ENCODE measurements at regions not wholly inside any gene's neighbourhood (a gene's known extent, or its start where the extent isn't known, plus 50 kb on each side); places are given as distances from the start of the nearest gene placed in this dataset.

GRCh38 chr18:53644799-53645471 lies 579.5 kb downstream of the MBD2 start (continued):
- TF ChIP-seq MNT (IDR thresholded peaks at IDR 0.05), result no peak
- TF ChIP-seq ZMAT3 (CRISPR knock-in tag; conservative IDR thresholded peaks at IDR 0.05), result no peak
- TF ChIP-seq ASH2L (IDR thresholded peaks at IDR 0.05; ENCODE audit: insufficient read length, low read depth, low read length), result no peak
- TF ChIP-seq ZNF709 (CRISPR knock-in tag; IDR thresholded peaks at IDR 0.05), result no peak
- TF ChIP-seq ZC3H13 (CRISPR knock-in tag; IDR thresholded peaks at IDR 0.05), result no peak
- TF ChIP-seq ZGPAT (CRISPR knock-in tag; IDR thresholded peaks at IDR 0.05), result no peak
- TF ChIP-seq ZNF562 (CRISPR knock-in tag; IDR thresholded peaks at IDR 0.05; ENCODE audit: borderline replicate concordance), result no peak
- no peak for TF ChIP-seq HOXA3 (CRISPR knock-in tag; IDR thresholded peaks at IDR 0.05)

- Histone ChIP-seq H2AFZ (ENCODE audit: low read length) (no peak overlapping the region), H3K79me2 (ENCODE audit: insufficient read depth, low read length) (no peaks in the 10 kb centered on the region), H3K9me3 (ENCODE audit: low read length) (peaks cover 7% of the 10 kb centered on the region; the same call in 1 of the 2 replicates), H3K4me2 (ENCODE audit: low read depth, low read length) (no peak overlapping the region), H3K4me1 (ENCODE audit: insufficient read depth, low read length) (no peaks in the 10 kb centered on the region), H4K20me1 (ENCODE audit: insufficient read depth, low read length) (no peaks in the 10 kb centered on the region), H3K27me3 (ENCODE audit: control insufficient read depth in 1 of 2, insufficient read depth in 2 of 2, low read length in 2 of 2) (no peaks in the 10 kb centered on the region), H3K4me3 (replicated peaks in 1 of 3; ENCODE audit: insufficient read depth in 1 of 3, low read depth in 2 of 3, low read length in 3 of 3) (no peak overlapping the region), H3K36me3 (replicated peaks in 1 of 2; ENCODE audit: control insufficient read depth in 1 of 2, insufficient read depth in 2 of 2, low read length in 2 of 2) (no peaks in the 10 kb centered on the region), H3K9ac (ENCODE audit: insufficient read depth, low read depth, low read length) (no peak overlapping the region), H3K27ac (ENCODE audit: extremely low read length, insufficient read depth, low read length) (no peak overlapping the region)
- no peak for ATAC-seq
- no peak for FAIRE-seq
- intact Hi-C loops (cut with micrococcal nuclease; ENCODE audit: unreplicated experiment), result no loop called here
- CTCF ChIA-PET (ENCODE audit: low intra/inter-chr PET ratio, low total read pairs), result no interaction called here
- no TSS peak for BruUV-seq (replicated peaks)
- in situ Hi-C loops (cut with HindIII; ENCODE audit: extremely low pct_ligation_motif_present, low pct_unique_long_range_greater_than_20kb), result no loop called here
- DNase-seq (ENCODE audit: low spot score), result no peak
- POLR2A ChIA-PET, result no interaction called here
- TF ChIP-seq ZNF20 (CRISPR knock-in tag; IDR thresholded peaks at IDR 0.05) (no peak), ETS1 (CRISPR knock-in tag; IDR thresholded peaks at IDR 0.05) (no peak), ZNF354B (CRISPR knock-in tag; IDR thresholded peaks at IDR 0.05) (no peak), POGK (CRISPR knock-in tag; conservative IDR thresholded peaks at IDR 0.05) (no peak), MAZ (IDR thresholded peaks at IDR 0.05; ENCODE audit: borderline replicate concordance, low read depth, low read length) (no peak), MAZ (CRISPR knock-in tag; IDR thresholded peaks at IDR 0.05; ENCODE audit: low read depth) (no peak)
Measured at GRCh38 chr18:53639687-53640086, 584.8 kb downstream of the MBD2 start.

Data from HepG2 (cell line).